ENCODE measurements at regions not wholly inside any gene's neighbourhood (a gene's known extent, or its start where the extent isn't known, plus 50 kb on each side); places are given as distances from the start of the nearest gene placed in this dataset.

DNA sequence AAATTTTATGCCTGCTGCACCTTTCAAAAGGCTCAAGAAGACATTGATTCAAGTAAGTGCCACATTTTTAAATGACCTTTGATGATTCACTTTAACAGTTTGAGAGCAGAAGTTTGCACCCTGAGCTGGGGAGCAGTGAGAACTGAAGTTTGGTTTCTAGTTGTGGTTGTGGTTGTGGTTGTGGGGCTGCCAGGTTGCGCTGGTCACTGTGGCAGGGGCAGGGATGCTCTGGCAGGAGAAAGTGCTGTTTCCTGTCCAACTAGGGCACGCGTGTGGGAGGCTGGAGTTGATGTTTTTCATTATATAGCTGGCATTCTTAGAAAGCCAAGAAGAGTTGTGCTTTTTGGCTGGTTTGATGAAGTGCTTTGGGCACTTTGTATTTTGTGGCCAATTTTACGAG is 339.7 kb upstream of the NR2F2 start:
- no peaks in the 10 kb centered on the region for H3K36me3 ChIP-seq (ENCODE audit: control insufficient read depth, insufficient read depth, low read length, severe bottlenecking)
- no peak for DNase-seq (ENCODE audit: low read depth)
- H3K9me3 ChIP-seq (ENCODE audit: control insufficient read depth, low read length), result no peaks in the 10 kb centered on the region
- no peak overlapping the region for H3K9ac ChIP-seq (ENCODE audit: low read length)
- peaks cover 8% of the 10 kb centered on the region for H3K4me1 ChIP-seq (ENCODE audit: control insufficient read depth, insufficient read depth, low read length)
- no peaks in the 10 kb centered on the region for H3K27me3 ChIP-seq (replicated peaks; ENCODE audit: control insufficient read depth, insufficient read depth, low read length)
- no peak overlapping the region for H3K4me3 ChIP-seq (ENCODE audit: low read length)

GRCh38 chr15:95994418-95994817 is 336.1 kb upstream of the NR2F2 start:
- Histone ChIP-seq H3K36me3 (ENCODE audit: control insufficient read depth, insufficient read depth, low read length, severe bottlenecking) (no peaks in the 10 kb centered on the region), H3K27me3 (replicated peaks; ENCODE audit: control insufficient read depth, insufficient read depth, low read length) (no peaks in the 10 kb centered on the region), H3K9ac (ENCODE audit: low read length) (no peak overlapping the region), H3K9me3 (ENCODE audit: control insufficient read depth, low read length) (no peaks in the 10 kb centered on the region), H3K4me1 (ENCODE audit: control insufficient read depth, insufficient read depth, low read length) (no peaks in the 10 kb centered on the region), H3K4me3 (ENCODE audit: low read length) (no peak overlapping the region)
- peak; percentile 43 for DNase-seq (ENCODE audit: low read depth)

DNA sequence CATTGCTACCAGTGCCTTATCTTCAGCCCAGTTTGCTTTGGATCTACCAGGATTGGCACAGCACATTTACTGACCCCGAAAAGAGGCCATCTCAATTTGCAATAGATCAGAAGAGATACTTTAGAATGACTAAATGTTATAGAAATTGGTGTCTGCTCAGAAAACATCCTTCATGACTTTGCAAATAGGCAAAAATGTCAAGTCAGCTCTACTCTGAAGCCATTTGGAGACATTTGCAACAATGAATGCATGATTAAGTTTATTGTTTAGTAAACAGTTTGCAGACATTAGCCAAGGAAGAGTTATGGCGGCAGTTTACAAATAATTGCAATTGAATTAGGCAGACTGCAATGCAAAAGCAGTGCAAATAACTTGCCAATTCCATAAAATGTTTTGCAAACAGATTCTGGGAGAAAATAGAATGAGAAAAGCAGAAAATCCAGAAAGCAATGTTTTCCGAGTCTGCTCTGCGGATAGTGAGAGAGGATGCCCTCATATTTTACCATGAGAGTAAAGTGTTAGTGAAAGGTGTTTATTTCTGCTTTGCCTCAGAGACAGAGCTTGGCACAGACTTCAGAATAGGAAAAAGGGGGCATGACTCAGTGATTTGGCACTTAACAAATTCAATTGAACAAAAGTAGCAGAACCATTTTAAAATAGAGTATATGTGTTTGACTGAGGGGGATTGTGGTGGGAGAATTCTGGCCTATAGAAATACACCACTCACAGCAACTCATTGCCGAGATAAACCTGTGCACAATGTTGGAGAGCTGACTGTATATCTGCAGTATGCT is 334.9 kb upstream of the NR2F2 start:
- no peaks in the 10 kb centered on the region for H3K9me3 ChIP-seq (ENCODE audit: control insufficient read depth, low read length)
- peak; percentile 25 for DNase-seq (ENCODE audit: low read depth)
- no peak overlapping the region for H3K9ac ChIP-seq (ENCODE audit: low read length)
- H3K4me1 ChIP-seq (ENCODE audit: control insufficient read depth, insufficient read depth, low read length), result no peaks in the 10 kb centered on the region
- no peaks in the 10 kb centered on the region for H3K27me3 ChIP-seq (replicated peaks; ENCODE audit: control insufficient read depth, insufficient read depth, low read length)
- H3K4me3 ChIP-seq (ENCODE audit: low read length), result no peak overlapping the region
- no peaks in the 10 kb centered on the region for H3K36me3 ChIP-seq (ENCODE audit: control insufficient read depth, insufficient read depth, low read length, severe bottlenecking)

DNA sequence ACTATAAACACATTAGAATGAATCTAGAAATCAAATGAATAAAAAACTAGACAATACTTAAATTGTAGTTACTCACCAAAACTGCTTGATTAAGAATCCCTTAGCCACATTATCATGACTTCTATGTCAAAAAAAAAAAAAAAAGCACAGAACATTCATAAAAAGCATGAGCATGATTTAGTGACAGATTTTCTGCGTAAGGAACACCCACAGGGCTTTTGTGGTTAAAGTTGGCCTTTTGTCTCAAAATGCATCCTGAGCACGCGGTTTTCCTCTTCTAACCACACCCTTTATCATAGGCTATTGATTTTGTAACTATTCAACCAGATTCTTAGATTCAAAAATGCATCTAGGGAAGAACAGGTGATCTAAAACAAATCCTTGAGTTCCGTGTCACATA is 334.0 kb upstream of the NR2F2 start:
- Histone ChIP-seq H3K36me3 (ENCODE audit: control insufficient read depth, insufficient read depth, low read length, severe bottlenecking) (no peaks in the 10 kb centered on the region), H3K9ac (ENCODE audit: low read length) (no peak overlapping the region), H3K9me3 (ENCODE audit: control insufficient read depth, low read length) (no peaks in the 10 kb centered on the region), H3K27me3 (replicated peaks; ENCODE audit: control insufficient read depth, insufficient read depth, low read length) (no peaks in the 10 kb centered on the region), H3K4me1 (ENCODE audit: control insufficient read depth, insufficient read depth, low read length) (no peaks in the 10 kb centered on the region), H3K4me3 (ENCODE audit: low read length) (no peak overlapping the region)
- DNase-seq (ENCODE audit: low read depth), result no peak

- no peaks in the 10 kb centered on the region for H3K27me3 ChIP-seq (replicated peaks; ENCODE audit: control insufficient read depth, insufficient read depth, low read length)
- H3K36me3 ChIP-seq (ENCODE audit: control insufficient read depth, insufficient read depth, low read length, severe bottlenecking), result no peaks in the 10 kb centered on the region
- H3K9me3 ChIP-seq (ENCODE audit: control insufficient read depth, low read length), result no peaks in the 10 kb centered on the region
- H3K4me3 ChIP-seq (ENCODE audit: low read length), result no peak overlapping the region
- H3K4me1 ChIP-seq (ENCODE audit: control insufficient read depth, insufficient read depth, low read length), result no peaks in the 10 kb centered on the region
- no peak overlapping the region for H3K9ac ChIP-seq (ENCODE audit: low read length)
- no peak for DNase-seq (ENCODE audit: low read depth)
Observed at GRCh38 chr15:95998935-95999334, 331.6 kb upstream of the NR2F2 start.

- no peak overlapping the region for H3K4me3 ChIP-seq (ENCODE audit: low read length)
- H3K27me3 ChIP-seq (replicated peaks; ENCODE audit: control insufficient read depth, insufficient read depth, low read length), result no peaks in the 10 kb centered on the region
- no peak overlapping the region for H3K9ac ChIP-seq (ENCODE audit: low read length)
- no peaks in the 10 kb centered on the region for H3K36me3 ChIP-seq (ENCODE audit: control insufficient read depth, insufficient read depth, low read length, severe bottlenecking)
- H3K4me1 ChIP-seq (ENCODE audit: control insufficient read depth, insufficient read depth, low read length), result no peaks in the 10 kb centered on the region
- DNase-seq (ENCODE audit: low read depth), result no peak
- no peaks in the 10 kb centered on the region for H3K9me3 ChIP-seq (ENCODE audit: control insufficient read depth, low read length)
Observed at GRCh38 chr15:96002890-96003859, 327.3 kb upstream of the NR2F2 start.

- no peak for DNase-seq (ENCODE audit: low read depth)
- Histone ChIP-seq H3K9ac (ENCODE audit: low read length) (no peak overlapping the region), H3K36me3 (ENCODE audit: control insufficient read depth, insufficient read depth, low read length, severe bottlenecking) (no peaks in the 10 kb centered on the region), H3K4me3 (ENCODE audit: low read length) (no peak overlapping the region), H3K27me3 (replicated peaks; ENCODE audit: control insufficient read depth, insufficient read depth, low read length) (no peaks in the 10 kb centered on the region), H3K4me1 (ENCODE audit: control insufficient read depth, insufficient read depth, low read length) (no peaks in the 10 kb centered on the region), H3K9me3 (ENCODE audit: control insufficient read depth, low read length) (no peaks in the 10 kb centered on the region)
Observed at GRCh38 chr15:96005906-96006305, 324.6 kb upstream of the NR2F2 start.

DNA sequence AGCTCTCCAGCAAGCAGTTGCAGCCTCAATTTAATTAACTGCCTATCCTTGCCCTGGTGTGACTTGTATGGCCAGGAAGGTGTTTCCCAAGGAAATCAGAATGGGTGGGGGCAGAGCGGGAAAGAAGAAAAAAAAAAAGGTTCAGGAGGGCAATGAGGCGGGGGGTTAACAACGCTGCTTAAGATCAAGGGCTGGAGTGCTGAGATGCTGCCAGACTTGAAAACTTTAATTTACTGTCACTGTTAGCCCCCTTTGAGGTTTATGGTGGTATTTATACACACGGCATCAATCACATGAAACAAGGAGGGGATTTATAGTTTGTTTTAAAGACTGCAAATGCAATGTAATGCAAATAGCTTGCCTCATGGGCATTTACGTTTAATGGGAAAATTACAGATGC is 319.4 kb upstream of the NR2F2 start:
- Histone ChIP-seq H3K36me3 (ENCODE audit: control insufficient read depth, insufficient read depth, low read length, severe bottlenecking) (no peaks in the 10 kb centered on the region), H3K4me3 (ENCODE audit: low read length) (no peak overlapping the region), H3K9me3 (ENCODE audit: control insufficient read depth, low read length) (no peaks in the 10 kb centered on the region), H3K9ac (ENCODE audit: low read length) (no peak overlapping the region), H3K27me3 (replicated peaks; ENCODE audit: control insufficient read depth, insufficient read depth, low read length) (no peaks in the 10 kb centered on the region), H3K4me1 (ENCODE audit: control insufficient read depth, insufficient read depth, low read length) (no peaks in the 10 kb centered on the region)
- DNase-seq (ENCODE audit: low read depth), result no peak

GRCh38 chr15:96014939-96015338 is 315.6 kb upstream of the NR2F2 start:
- no peaks in the 10 kb centered on the region for H3K27me3 ChIP-seq (replicated peaks; ENCODE audit: control insufficient read depth, insufficient read depth, low read length)
- no peak overlapping the region for H3K9ac ChIP-seq (ENCODE audit: low read length)
- H3K36me3 ChIP-seq (ENCODE audit: control insufficient read depth, insufficient read depth, low read length, severe bottlenecking), result no peaks in the 10 kb centered on the region
- no peaks in the 10 kb centered on the region for H3K4me1 ChIP-seq (ENCODE audit: control insufficient read depth, insufficient read depth, low read length)
- no peaks in the 10 kb centered on the region for H3K9me3 ChIP-seq (ENCODE audit: control insufficient read depth, low read length)
- no peak for DNase-seq (ENCODE audit: low read depth)
- no peak overlapping the region for H3K4me3 ChIP-seq (ENCODE audit: low read length)

GRCh38 chr15:96019114-96019513 is 311.4 kb upstream of the NR2F2 start:
- no peak overlapping the region for H3K9ac ChIP-seq (ENCODE audit: low read length)
- DNase-seq (ENCODE audit: low read depth), result no peak
- H3K27me3 ChIP-seq (replicated peaks; ENCODE audit: control insufficient read depth, insufficient read depth, low read length), result no peaks in the 10 kb centered on the region
- no peak overlapping the region for H3K4me3 ChIP-seq (ENCODE audit: low read length)
- no peaks in the 10 kb centered on the region for H3K4me1 ChIP-seq (ENCODE audit: control insufficient read depth, insufficient read depth, low read length)
- H3K36me3 ChIP-seq (ENCODE audit: control insufficient read depth, insufficient read depth, low read length, severe bottlenecking), result no peaks in the 10 kb centered on the region
- peaks cover 2% of the 10 kb centered on the region for H3K9me3 ChIP-seq (ENCODE audit: control insufficient read depth, low read length)

DNA sequence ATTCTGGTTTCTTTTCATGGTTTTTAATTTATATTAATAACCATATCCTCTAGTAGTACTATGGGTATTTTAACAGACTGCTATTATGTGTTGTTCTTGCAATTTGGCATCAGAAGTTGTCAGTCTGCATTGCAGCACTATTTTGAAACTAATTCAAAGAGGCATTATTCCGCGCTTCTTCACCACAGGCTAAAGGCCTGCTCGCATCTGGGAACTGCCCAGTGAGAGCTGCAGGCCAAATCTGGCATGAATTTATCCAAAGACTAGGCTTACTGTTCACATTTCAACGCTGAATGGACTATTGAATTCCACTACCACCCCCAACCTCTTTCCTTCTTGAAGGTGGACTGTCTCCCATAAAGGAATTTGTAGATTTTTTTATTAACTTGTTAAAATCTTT is 310.4 kb upstream of the NR2F2 start:
- H3K27me3 ChIP-seq (replicated peaks; ENCODE audit: control insufficient read depth, insufficient read depth, low read length), result no peaks in the 10 kb centered on the region
- H3K9me3 ChIP-seq (ENCODE audit: control insufficient read depth, low read length), result peaks cover 2% of the 10 kb centered on the region
- DNase-seq (ENCODE audit: low read depth), result no peak
- no peaks in the 10 kb centered on the region for H3K4me1 ChIP-seq (ENCODE audit: control insufficient read depth, insufficient read depth, low read length)
- H3K9ac ChIP-seq (ENCODE audit: low read length), result no peak overlapping the region
- no peaks in the 10 kb centered on the region for H3K36me3 ChIP-seq (ENCODE audit: control insufficient read depth, insufficient read depth, low read length, severe bottlenecking)
- no peak overlapping the region for H3K4me3 ChIP-seq (ENCODE audit: low read length)

All from adipocyte (in vitro differentiated cells).